Sciatic nerve (tissue), 2 donors: ENCODE measurements at regions not wholly inside any gene's neighbourhood (a gene's known extent, or its start where the extent isn't known, plus 50 kb on each side); places are given as distances from the start of the nearest gene placed in this dataset.
A peak's percentile ranks its signal among the peaks of the same experiment; 100 is the strongest.

Experiments used
- ATAC-seq: fragments of 200-7000 bp; cut with Tn5 transposase; one replicate; pipeline ENCODE4 v1.9.1; 2020; ENCODE audit warnings: mild to moderate bottlenecking, moderate library complexity
- DNase-seq: peaks from one replicate; pipeline ENCODE4 v3.0.0-alpha.2; 2020; ENCODE audit warnings: low spot score
- intact Hi-C: fragments of 100-400 bp; cut with DNase I; formaldehyde crosslinking; loops from one replicate; pipeline ENCODE4 v1.14.2; 2022
- donor health status: DM: no; HTN: no; CAD: no.
- donor health status: DM: no; HTN: no; CAD: no.

DNA sequence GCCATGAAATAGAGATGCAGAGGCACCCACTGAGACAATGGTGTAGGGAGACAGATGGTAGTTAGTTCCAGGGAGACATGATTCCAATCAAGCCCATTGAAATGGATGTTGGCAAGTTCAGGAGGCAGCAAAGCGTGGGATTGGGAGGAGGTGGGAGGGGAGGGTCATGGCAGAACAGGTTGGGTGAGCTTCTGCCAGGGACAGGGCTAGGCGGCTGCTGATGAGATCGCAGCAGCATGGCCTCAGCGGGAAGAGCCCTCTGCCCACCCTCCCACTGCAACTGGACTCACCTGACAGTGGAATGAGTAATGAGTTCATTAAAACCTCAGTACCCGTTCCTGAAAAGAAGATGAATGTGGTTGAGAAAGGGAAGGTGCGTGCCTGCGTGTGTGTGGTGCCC is 418.2 kb downstream of the CDK5RAP2 start:
- no peak for ATAC-seq
- DNase-seq, result no peak
- intact Hi-C loops, result no loop called here

DNA sequence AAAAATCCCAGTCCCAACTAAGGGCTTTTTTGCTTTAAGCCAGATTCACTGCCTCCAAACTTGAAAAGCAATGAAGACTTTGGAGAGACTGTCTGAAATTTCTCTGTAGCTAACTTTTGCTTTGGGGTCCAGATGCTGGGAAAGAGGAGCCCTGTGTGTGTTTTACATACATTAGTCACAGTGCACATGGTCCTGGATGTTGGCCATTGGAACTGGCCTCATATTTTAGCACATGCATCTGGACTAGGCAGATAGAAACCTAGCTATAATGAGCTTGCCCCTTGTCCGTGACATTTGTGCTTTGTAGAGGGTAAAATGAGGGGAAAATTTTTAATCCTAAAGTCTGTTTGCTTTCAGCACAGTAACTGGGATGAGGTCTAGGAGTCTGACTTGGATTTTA is 421.7 kb downstream of the CDK5RAP2 start:
- no peak for DNase-seq
- intact Hi-C loops, result no loop called here
- no peak for ATAC-seq

DNA sequence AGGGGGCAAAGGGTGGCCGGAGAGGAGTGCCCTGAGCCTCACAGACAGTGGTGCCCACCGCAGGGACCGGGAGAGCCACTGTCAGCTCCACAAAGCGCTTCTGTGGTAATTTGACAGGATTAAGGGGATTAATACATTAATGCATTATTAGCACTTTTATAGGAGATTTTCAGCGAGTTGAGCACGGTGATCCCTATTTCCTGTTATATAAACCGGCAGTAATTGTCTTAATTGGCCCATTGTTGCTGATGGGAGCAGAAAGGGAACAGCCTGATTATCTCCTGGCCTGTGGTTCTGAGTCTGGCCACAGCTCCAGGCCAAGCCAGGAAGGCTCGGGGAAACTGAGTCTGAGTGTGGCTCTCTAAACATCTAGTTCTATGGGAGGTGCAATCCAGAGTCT is 423.6 kb downstream of the CDK5RAP2 start:
- intact Hi-C loops, result no loop called here
- DNase-seq, result no peak
- ATAC-seq, result no peak

DNA sequence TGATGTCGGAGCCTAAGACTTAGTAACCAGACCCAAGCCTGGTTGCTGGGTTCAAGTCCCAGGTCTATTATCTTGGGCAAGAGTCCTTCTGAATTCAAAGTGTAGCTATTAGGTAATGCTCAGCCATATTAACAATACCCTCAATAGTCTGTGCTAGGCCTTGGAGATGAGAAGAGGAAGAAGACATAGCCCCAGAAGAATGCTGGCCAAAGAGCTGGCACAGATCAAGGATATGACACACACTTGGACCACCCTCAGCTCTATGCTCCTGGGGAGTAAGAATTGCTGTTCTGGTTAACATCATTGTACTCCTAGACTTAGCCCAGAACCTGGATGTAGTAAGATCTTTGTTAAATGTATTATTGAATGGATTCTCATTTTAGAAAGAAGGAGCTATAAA is 426.7 kb downstream of the CDK5RAP2 start:
- ATAC-seq, result no peak
- intact Hi-C loops, result no loop called here

DNA sequence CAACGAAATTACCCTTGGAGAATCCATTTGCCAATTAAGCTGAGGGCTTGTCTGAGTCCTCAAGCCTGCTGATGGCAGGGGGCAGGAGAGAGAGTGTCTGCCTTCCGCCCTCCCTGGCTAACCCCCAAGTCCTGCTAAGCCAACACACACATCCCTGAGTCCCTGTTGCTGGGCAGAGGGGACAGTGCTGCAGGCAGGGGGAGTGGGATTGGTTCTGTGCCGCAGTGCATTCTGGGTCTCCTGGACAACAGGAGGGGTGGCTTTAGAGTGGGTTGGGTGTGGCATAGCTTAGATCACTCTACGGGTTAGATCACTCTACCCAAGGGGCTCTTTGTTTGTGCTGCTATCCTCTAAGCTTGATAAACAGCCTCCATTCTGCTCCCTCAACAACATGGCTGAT is 427.7 kb downstream of the CDK5RAP2 start:
- ATAC-seq (peak; percentile 61), DNase-seq (no peak)
- intact Hi-C loops, result no loop called here

More for the DNA sequence above, 426.7 kb downstream of the CDK5RAP2 start:
- no peak for DNase-seq

GRCh38 chr9:120151806-120152205 is 428.2 kb downstream of the CDK5RAP2 start:
- no peak for DNase-seq
- no peak for ATAC-seq
- intact Hi-C loops, result no loop called here

GRCh38 chr9:120151149-120151548 is 428.8 kb downstream of the CDK5RAP2 start:
- intact Hi-C loops, result no loop called here
- DNase-seq, result no peak
- no peak for ATAC-seq

DNA sequence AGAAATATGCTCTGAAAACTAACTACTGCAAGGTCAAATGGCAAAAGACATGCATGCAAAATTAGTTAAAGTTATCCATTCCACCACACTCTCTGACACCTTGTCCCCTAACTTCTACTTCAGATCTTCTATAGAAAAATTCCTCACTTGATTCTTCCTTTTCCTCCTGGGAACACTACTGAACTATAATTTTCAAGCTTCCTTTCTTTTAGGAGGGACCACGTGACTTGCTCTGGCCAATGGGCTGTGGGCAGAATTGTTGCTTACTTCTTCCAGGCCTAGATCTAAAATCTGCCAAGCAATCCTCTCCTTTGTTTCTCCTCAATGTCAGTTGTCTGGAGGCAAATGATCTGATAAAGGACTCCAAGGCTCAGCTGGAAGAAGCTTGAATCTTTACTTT is 441.0 kb downstream of the CDK5RAP2 start:
- DNase-seq, result no peak
- ATAC-seq, result no peak
- intact Hi-C loops, result no loop called here

DNA sequence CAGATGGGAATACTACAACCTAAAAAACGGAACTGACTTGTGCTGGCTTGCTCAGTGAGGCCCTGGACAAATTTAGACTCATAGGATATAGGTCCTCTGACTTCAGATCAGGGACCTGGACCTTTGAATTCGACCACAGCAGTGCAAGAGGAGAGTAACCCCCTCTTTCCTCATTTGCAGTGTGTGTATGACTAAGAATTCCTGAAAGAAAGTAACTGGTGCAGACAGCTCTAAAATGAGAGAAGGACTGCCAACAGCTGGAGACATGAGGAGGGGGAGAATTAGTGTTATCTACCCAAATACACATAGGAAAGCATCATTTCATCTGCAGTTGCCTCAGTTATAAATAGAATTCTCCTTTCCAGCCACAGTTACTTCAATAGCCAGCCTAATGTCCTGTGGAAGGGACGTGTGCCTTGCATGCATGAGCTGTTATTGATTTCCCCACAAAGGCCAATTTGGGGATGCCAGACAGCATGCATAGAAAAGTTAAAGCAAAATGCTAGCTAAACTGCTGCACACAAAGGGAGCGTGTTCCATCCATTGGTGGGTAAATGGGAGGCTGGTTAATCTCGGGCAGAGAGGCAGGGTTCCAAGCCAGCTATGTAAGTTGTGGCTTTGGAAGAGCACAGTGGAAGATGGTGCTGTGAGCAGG is 442.7 kb downstream of the CDK5RAP2 start:
- no peak for DNase-seq
- no peak for ATAC-seq
- intact Hi-C loops, result no loop called here

- no peak for ATAC-seq
- no peak for DNase-seq
- intact Hi-C loops, result no loop called here
Observed at GRCh38 chr9:120136696-120137095, 443.3 kb downstream of the CDK5RAP2 start.

DNA sequence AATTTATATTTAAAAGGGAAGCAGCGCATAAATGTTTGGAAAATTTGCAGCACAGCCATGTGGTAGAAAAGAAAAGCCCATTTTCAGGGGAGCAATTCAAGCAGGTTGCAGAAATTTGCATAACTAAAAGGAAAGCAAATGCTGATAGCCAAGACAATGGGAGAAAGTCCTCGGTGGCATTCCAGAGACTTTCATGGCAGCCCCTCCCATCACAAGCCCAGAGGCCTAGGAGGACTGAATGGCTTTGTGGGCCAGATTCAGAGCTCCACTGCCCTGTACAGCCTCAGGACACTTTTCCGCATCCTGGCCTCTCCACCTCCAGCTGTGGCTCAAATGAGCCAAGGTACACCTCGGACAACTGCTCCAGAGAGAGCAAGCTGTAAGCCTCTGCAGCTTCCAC is 462.9 kb downstream of the CDK5RAP2 start:
- ATAC-seq, result no peak
- no peak for DNase-seq
- intact Hi-C loops, result no loop called here

- DNase-seq, result no peak
- intact Hi-C loops, result no loop called here
Observed at GRCh38 chr9:120110520-120110919, 469.4 kb downstream of the CDK5RAP2 start.

GRCh38 chr9:120109242-120109641 is 470.7 kb downstream of the CDK5RAP2 start:
- ATAC-seq (no peak), DNase-seq (no peak)
- intact Hi-C loops, result no loop called here

More at GRCh38 chr9:120110520-120110919, 469.4 kb downstream of the CDK5RAP2 start:
- no peak for ATAC-seq

DNA sequence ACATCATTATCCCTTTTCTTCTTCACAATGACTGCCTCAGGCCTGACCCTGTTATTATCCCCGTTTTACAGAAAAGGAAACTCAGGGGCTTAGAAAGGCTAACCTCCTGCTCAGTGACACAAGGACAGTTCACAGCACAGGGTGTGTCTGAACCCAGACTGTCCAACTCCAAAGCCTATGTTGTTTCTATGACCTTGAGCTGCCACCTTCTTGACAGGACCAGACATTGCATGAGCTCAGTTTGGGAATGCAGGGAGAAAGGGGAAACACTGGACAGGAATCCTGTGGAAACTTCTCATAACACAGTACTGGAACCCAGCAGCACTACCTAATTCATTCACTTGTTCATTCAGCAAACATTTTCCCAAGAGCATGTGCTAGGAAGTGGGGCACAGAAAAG is 472.8 kb downstream of the CDK5RAP2 start:
- ATAC-seq (no peak), DNase-seq (no peak)
- intact Hi-C loops, result no loop called here

- intact Hi-C loops, result no loop called here
- ATAC-seq (no peak), DNase-seq (no peak)
Observed at GRCh38 chr9:120104771-120105170, 475.2 kb downstream of the CDK5RAP2 start.

DNA sequence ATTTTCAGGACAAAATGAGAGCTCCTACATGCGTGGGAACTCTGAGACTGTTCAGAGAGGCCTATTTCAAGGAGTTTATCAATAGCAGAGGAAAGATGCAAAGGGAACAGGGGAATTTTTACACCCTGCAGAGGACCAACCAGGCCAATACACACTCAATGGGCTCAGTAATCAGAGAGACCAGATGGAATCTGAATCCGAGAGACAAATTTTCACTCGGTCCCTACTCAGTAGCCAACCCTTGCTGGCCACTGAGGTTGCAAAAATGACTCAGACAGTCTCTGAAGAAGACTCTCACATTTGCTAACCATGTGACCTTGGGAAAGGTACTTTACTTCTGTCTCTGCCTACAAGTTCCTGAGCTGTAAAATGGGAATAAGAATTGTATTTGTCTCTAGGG is 479.4 kb downstream of the CDK5RAP2 start:
- ATAC-seq, result no peak
- intact Hi-C loops, result no loop called here
- no peak for DNase-seq

DNA sequence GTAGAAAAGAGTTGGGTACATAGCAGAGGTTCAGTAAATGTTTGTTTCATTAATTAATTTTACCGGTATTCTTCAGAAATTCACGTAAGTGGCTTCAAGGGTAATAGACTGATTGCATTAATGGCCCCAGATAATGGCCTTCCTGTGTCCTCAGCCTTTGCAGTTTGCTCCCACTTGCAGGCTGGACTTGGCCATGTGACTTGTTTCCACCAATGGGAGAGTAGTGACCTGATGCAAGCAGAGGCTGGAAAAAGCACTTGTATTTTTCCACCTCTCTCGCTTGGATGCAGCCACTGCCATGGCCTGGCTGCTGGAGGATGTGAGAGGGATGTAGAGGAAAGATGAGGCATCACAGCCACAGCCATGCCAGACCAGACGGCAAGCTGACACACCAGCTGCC is 480.9 kb downstream of the CDK5RAP2 start:
- ATAC-seq (no peak), DNase-seq (no peak)
- intact Hi-C loops, result no loop called here

- DNase-seq, result no peak
- intact Hi-C loops, result no loop called here
- no peak for ATAC-seq
Observed at GRCh38 chr9:120098584-120098983, 481.4 kb downstream of the CDK5RAP2 start.

DNA sequence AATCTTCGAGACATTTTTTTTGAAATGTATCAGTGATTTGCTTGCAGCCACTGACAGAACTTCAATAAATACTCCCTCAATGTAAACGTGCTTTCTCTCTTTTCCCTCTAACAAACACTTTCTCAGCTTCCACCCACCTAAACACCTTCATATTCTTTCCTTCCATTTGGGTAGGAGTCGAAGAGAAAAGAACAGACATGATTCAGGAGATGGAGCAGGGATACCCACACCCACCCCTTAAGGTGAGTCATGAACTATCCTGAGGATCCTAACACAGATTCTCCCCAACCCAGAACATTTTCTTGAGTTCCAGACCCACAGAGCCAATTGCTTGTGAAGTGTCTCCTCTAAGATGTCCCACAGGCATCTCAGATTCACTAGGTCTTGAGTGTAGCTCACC is 488.8 kb downstream of the CDK5RAP2 start:
- DNase-seq (no peak), ATAC-seq (no peak)
- intact Hi-C loops, result no loop called here

GRCh38 chr9:120080849-120081248 is 499.1 kb downstream of the CDK5RAP2 start:
- no peak for DNase-seq
- ATAC-seq, result no peak
- intact Hi-C loops, result no loop called here

DNA sequence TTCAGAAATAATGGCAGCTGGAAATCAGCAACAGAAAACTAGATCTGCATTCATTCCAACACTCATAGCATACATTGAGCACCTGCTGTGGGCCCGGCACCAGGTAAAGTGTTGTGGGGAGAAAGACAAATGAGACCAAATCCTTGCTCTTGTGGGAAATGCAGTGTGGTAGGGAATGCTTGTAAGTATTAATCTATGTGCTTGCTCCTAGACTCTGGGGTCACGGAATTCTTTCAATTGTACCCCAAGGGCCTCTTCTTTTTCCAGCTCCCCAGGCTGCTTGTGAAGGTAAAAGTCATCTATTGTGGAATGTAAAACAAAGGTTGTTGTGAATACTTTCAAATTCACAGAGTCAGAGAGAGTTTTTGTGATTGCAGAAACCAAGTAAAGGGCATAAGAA is 501.9 kb downstream of the CDK5RAP2 start:
- no peak for ATAC-seq
- intact Hi-C loops, result no loop called here
- no peak for DNase-seq

GRCh38 chr9:120071760-120072159 is 508.2 kb downstream of the CDK5RAP2 start:
- intact Hi-C loops, result no loop called here
- ATAC-seq (no peak), DNase-seq (no peak)
